ENCODE measurements at regions not wholly inside any gene's neighbourhood (a gene's known extent, or its start where the extent isn't known, plus 50 kb on each side); places are given as distances from the start of the nearest gene placed in this dataset.

- TF ChIP-seq CTCF (IDR thresholded peaks at IDR 0.05; ENCODE audit: low read length) (no peak), EZH2 (optimal IDR thresholded peaks at IDR 0.05; ENCODE audit: low read depth, low read length) (no peak), EZH2phosphoT487 (IDR thresholded peaks at IDR 0.05; ENCODE audit: low read length) (no peak)
Measured at GRCh38 chr1:239067480-239067879, 318.9 kb upstream of the CHRM3 start.

Measured in MM.1S (cell line).